ENCODE measurements at regions not wholly inside any gene's neighbourhood (a gene's known extent, or its start where the extent isn't known, plus 50 kb on each side); places are given as distances from the start of the nearest gene placed in this dataset.
"Not testable (repeated sequence)": the region's sequence is repeated elsewhere in the genome, so short reads cannot be mapped to it uniquely, and the experiment has no call there.

GRCh38 chr12:107826276-107826675, 51.8 kb downstream of the ASCL4 start:
- DNase-seq (ENCODE audit: low read depth in 1 of 2, low spot score in 1 of 2) = no peak

GRCh38 chr12:107829271-107829670, 54.8 kb downstream of the ASCL4 start:
- DNase-seq (ENCODE audit: low read depth in 1 of 2, low spot score in 1 of 2) = no peak

- no peak for DNase-seq (ENCODE audit: low read depth in 1 of 2, low spot score in 1 of 2)
Observed at GRCh38 chr12:107832441-107832840, 57.9 kb downstream of the ASCL4 start.

GRCh38 chr12:107840186-107840585, 65.7 kb downstream of the ASCL4 start:
- no peak for DNase-seq (ENCODE audit: low read depth in 1 of 2, low spot score in 1 of 2)

- no peak for DNase-seq (ENCODE audit: low read depth in 1 of 2, low spot score in 1 of 2)
Observed at GRCh38 chr12:107843351-107844311, 69.1 kb downstream of the ASCL4 start.

- no peak for DNase-seq (ENCODE audit: low read depth in 1 of 2, low spot score in 1 of 2)
Observed at GRCh38 chr12:107844312-107844921, 69.9 kb downstream of the ASCL4 start.

GRCh38 chr12:107845226-107845979, 70.9 kb downstream of the ASCL4 start:
- DNase-seq (ENCODE audit: low read depth in 1 of 2, low spot score in 1 of 2) = no peak

GRCh38 chr12:107845980-107846659, 71.6 kb downstream of the ASCL4 start:
- no peak for DNase-seq (ENCODE audit: low read depth in 1 of 2, low spot score in 1 of 2)

GRCh38 chr12:107847430-107847829, 72.9 kb downstream of the ASCL4 start:
- no peak for DNase-seq (ENCODE audit: low read depth in 1 of 2, low spot score in 1 of 2)

- DNase-seq (ENCODE audit: low read depth in 1 of 2, low spot score in 1 of 2) = no peak
Observed at GRCh38 chr12:107847830-107848229, 73.3 kb downstream of the ASCL4 start.

- no peak for DNase-seq (ENCODE audit: low read depth in 1 of 2, low spot score in 1 of 2)
Observed at GRCh38 chr12:107853479-107853878, 79.0 kb downstream of the ASCL4 start.

GRCh38 chr12:107855471-107855870, 81.0 kb downstream of the ASCL4 start:
- no peak for DNase-seq (ENCODE audit: low read depth in 1 of 2, low spot score in 1 of 2)

GRCh38 chr12:107856096-107856495, 81.6 kb downstream of the ASCL4 start:
- no peak for DNase-seq (ENCODE audit: low read depth in 1 of 2, low spot score in 1 of 2)

- DNase-seq (ENCODE audit: low read depth in 1 of 2, low spot score in 1 of 2) = no peak
Observed at GRCh38 chr12:107857191-107857590, 82.7 kb downstream of the ASCL4 start.

- no peak for DNase-seq (ENCODE audit: low read depth in 1 of 2, low spot score in 1 of 2)
Observed at GRCh38 chr12:107859367-107859766, 84.9 kb downstream of the ASCL4 start.

- no peak for DNase-seq (ENCODE audit: low read depth in 1 of 2, low spot score in 1 of 2)
Observed at GRCh38 chr12:107864235-107864634, 89.7 kb downstream of the ASCL4 start.

GRCh38 chr12:107864727-107865126, 90.2 kb downstream of the ASCL4 start:
- DNase-seq (ENCODE audit: low read depth in 1 of 2, low spot score in 1 of 2) = not testable (repeated sequence)

- no peak for DNase-seq (ENCODE audit: low read depth in 1 of 2, low spot score in 1 of 2)
Observed at GRCh38 chr12:107873223-107873622, 98.7 kb downstream of the ASCL4 start.

- no peak for DNase-seq (ENCODE audit: low read depth in 1 of 2, low spot score in 1 of 2)
Observed at GRCh38 chr12:107875786-107876185, 101.3 kb downstream of the ASCL4 start.

- DNase-seq (ENCODE audit: low read depth in 1 of 2, low spot score in 1 of 2) = peak in 1 of 2 donors; percentile 24
Observed at GRCh38 chr12:107884769-107885694, 110.5 kb downstream of the ASCL4 start.

All from activated CD4-positive, alpha-beta T cell treated with anti-CD3 and anti-CD28 coated beads, Interleukin-2, amount 50 U/mL, for 24 hours (primary cell).